GM10266 (cell line): ENCODE measurements at regions not wholly inside any gene's neighbourhood (a gene's known extent, or its start where the extent isn't known, plus 50 kb on each side); places are given as distances from the start of the nearest gene placed in this dataset.

Source experiments
- DNase-seq: peaks from one replicate; pipeline ENCODE4 v3.0.0; 2012; ENCODE audit errors: extremely low spot score
- TF ChIP-seq, protein P1 (sequence below): IDR thresholded peaks from 2 replicates; pipeline ENCODE4 v1.5.1; 2012; ENCODE audit warnings: mild to moderate bottlenecking, low read depth; ENCODE audit not compliant: control insufficient read depth, insufficient read depth; ENCODE audit errors: missing control alignments

DNA sequence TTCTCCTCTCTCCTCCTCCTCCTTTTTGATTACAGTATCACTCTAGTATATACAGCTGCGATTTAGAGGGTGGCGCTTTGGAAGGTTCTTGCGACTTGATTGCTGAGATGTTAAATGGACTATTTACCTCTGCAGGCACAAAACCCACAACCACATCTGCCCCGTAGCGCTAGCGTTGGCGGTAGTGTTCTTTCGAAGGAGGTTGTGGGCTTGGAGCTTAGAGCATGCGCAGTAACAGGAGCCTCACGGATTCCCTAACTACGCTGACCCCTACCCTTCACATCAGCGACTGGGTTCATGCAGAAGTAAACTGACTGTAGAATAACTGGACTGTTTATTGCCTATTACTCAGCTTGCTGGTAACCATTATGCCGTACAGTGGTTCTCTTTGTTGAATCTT is 58.0 kb downstream of the CGGBP1 start:
- DNase-seq = no peak

DNA sequence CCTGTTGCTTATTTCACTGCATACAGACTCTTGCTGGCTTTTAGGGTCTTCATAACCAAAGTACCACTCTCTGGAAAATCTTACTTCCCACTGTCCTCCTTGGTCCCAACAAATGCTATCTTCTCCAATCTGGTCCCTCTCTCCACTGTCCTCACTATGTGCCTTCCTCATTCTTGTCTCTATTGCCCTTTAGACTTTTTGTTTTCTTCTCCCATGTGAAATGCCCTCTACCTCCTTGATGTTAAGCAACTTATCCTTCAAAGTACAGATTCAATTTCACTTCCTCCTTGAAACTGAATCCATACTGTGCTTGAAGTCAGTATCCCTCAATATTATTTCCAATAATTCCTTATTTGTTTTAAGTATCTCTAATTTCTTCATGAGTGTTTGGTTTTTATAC is 60.8 kb downstream of the CGGBP1 start:
- DNase-seq = no peak
- TF ChIP-seq, protein P1, sequence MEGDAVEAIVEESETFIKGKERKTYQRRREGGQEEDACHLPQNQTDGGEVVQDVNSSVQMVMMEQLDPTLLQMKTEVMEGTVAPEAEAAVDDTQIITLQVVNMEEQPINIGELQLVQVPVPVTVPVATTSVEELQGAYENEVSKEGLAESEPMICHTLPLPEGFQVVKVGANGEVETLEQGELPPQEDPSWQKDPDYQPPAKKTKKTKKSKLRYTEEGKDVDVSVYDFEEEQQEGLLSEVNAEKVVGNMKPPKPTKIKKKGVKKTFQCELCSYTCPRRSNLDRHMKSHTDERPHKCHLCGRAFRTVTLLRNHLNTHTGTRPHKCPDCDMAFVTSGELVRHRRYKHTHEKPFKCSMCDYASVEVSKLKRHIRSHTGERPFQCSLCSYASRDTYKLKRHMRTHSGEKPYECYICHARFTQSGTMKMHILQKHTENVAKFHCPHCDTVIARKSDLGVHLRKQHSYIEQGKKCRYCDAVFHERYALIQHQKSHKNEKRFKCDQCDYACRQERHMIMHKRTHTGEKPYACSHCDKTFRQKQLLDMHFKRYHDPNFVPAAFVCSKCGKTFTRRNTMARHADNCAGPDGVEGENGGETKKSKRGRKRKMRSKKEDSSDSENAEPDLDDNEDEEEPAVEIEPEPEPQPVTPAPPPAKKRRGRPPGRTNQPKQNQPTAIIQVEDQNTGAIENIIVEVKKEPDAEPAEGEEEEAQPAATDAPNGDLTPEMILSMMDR = no peak

More for the DNA sequence above, 58.0 kb downstream of the CGGBP1 start:
- TF ChIP-seq, protein P1 = no peak

DNA sequence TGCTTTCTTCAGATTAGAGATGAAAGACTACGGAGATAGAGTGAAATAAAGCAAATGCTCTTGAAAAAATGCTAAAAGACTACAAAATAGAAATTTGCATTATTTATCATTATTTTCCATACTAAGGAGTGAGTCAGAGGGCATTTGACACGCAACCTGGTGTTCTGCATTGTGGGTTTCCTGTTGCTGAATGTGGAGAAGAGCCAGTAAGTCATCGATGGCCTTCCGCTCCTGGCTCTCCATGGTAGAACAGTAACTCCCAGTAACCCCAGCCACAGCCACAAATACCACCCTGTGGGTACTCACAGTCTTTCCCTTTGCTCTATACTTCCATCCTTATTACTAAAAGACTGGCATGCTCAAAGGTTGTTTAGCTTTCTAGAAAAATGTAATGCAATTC is 61.5 kb downstream of the CGGBP1 start:
- no peak for DNase-seq
- TF ChIP-seq, protein P1 = no peak

DNA sequence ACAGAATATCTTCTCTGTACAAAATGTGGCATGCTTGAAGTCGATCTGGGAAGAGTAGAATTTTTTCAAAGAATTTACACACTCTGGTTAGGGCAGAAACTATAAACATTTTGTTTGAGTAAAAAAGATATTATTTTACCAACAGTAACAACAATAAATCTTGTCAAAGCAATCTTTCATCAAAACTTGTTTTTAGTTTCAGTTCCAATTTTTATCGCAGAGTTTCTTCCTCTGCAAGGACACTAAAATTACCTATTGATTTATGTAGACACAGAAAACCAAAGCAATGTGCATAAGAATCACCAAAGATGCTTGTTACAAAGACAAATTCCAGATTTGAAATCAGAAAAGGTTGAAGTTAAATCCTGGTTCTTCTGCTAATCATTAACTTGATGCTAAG is 61.9 kb downstream of the CGGBP1 start:
- DNase-seq = no peak
- TF ChIP-seq, protein P1 = no peak

DNA sequence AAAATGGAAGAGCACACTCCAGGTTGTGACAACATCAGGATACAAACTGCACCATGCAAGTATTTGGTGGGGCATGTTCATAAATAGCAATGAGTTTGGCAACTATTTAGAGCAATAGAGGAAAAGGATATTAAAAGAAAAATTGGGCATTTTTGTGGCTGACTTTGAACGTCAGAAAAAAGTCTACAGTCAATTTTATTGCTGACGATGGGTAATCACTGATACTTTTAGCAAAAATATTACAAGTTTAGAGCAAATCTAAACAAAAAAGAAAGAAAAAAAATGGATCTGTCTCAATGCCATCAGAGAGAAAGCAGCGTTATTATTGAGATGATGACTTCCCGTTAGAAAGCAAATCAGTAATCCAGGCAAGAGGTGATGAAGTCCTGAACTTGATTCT is 65.2 kb downstream of the CGGBP1 start:
- TF ChIP-seq, protein P1 = no peak
- DNase-seq = no peak

DNA sequence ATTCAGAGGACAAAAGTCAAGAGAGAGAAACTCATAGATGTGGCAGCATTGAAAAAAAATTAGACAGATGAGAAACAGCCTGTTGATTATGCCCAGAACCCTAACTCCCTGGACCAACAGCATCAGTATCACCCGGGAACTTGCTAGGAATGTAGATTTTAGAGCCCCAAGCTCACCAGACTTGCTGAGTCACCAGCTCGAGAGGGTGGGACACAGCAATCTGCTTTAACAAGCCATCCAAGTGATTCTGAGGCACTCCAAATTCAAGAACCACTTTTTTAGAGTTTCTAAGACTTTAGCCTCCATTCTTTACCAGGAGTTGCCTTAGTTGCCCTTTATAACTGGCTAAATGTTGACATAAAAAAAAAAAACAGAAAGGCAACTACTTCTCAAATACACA is 70.9 kb downstream of the CGGBP1 start:
- no peak for DNase-seq
- TF ChIP-seq, protein P1 = no peak

DNA sequence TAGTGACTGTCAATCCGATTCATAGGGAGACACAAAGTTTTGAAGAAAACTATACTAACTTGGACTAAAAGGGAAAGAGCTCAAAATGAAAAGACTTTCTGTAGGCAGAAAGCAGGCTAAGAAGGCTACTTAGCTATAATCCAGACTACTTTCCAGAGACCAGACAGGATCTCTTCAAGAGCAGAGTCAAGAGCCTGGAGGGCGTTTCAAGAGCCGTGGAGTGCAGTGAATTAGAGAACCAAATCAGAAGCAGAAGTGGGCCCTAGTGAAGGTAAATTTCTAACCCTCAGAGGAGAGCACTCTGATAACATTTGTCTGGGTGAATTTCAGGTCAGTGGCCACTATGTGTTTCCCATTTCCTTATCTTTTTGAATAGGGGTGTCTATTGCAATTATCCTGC is 76.4 kb downstream of the CGGBP1 start:
- TF ChIP-seq, protein P1 = no peak

More for the DNA sequence above, 76.4 kb downstream of the CGGBP1 start:
- DNase-seq = no peak
